OCI-LY1 (cell line): ENCODE measurements at regions not wholly inside any gene's neighbourhood (a gene's known extent, or its start where the extent isn't known, plus 50 kb on each side); places are given as distances from the start of the nearest gene placed in this dataset.

Experiments used
- H2AFZ ChIP-seq: fragments of 200-600 bp; sonication (generic), shearing (Covaris generic); 2 replicates; pipeline ENCODE4 v1.6.0; 2014; ENCODE audit warnings: antibody characterized with exemption, mild to moderate bottlenecking, low read length
- H3F3A ChIP-seq: fragments of 200-600 bp; sonication (generic), shearing (Covaris generic); 2 replicates; pipeline ENCODE4 v1.6.0; 2014; ENCODE audit warnings: mild to moderate bottlenecking, antibody characterized with exemption, low read length, moderate library complexity; ENCODE audit not compliant: insufficient read depth
- H3K27ac ChIP-seq: fragments of 200-600 bp; sonication (generic); 2 replicates; pipeline ENCODE4 v1.5.1; 2014; ENCODE audit warnings: low read length, mixed run types, mild to moderate bottlenecking, low read depth; ENCODE audit not compliant: poor library complexity, severe bottlenecking
- H3K27me3 ChIP-seq: fragments of 200-600 bp; sonication (generic); 2 replicates; pipeline ENCODE4 v1.6.0; 2014; ENCODE audit warnings: antibody characterized with exemption, mild to moderate bottlenecking, low read length, moderate library complexity; ENCODE audit not compliant: insufficient read depth
- H3K36me3 ChIP-seq: fragments of 200-600 bp; sonication (generic); 2 replicates; pipeline ENCODE4 v1.6.1; 2014; ENCODE audit warnings: mild to moderate bottlenecking, antibody characterized with exemption, low read length, moderate library complexity, mixed read lengths; ENCODE audit not compliant: insufficient read depth
- H3K4me1 ChIP-seq: fragments of 200-600 bp; sonication (generic); 2 replicates; pipeline ENCODE4 v1.5.1; 2014; ENCODE audit warnings: mild to moderate bottlenecking, low read length, moderate library complexity; ENCODE audit not compliant: insufficient read depth, severe bottlenecking
- H3K4me2 ChIP-seq: fragments of 200-600 bp; sonication (generic), shearing (Covaris generic); 2 replicates; pipeline ENCODE4 v1.6.1; 2014; ENCODE audit warnings: low read length
- H3K4me3 ChIP-seq: fragments of 200-600 bp; sonication (generic); 2 replicates; pipeline ENCODE4 v1.5.1; 2014; ENCODE audit warnings: low read length, low read depth, mild to moderate bottlenecking, mixed read lengths; ENCODE audit not compliant: poor library complexity, severe bottlenecking
- H3K79me2 ChIP-seq: fragments of 200-600 bp; shearing (Covaris generic); 2 replicates; pipeline ENCODE4 v1.6.1; 2016; ENCODE audit warnings: mixed run types, low read length, mixed read lengths; ENCODE audit not compliant: insufficient read depth
- H3K9ac ChIP-seq: fragments of 200-600 bp; sonication (generic), shearing (Covaris generic); 2 replicates; pipeline ENCODE4 v1.6.1; 2014; ENCODE audit warnings: mild to moderate bottlenecking, low read length, mixed read lengths
- H3K9me2 ChIP-seq: fragments of 200-600 bp; sonication (generic), shearing (Covaris generic); 2 replicates; pipeline ENCODE4 v1.6.1; 2014; ENCODE audit warnings: low read depth, mild to moderate bottlenecking, low read length, mixed read lengths
- H3K9me3 ChIP-seq: fragments of 200-600 bp; shearing (Covaris generic); 2 replicates; pipeline ENCODE4 v1.6.1; 2014; ENCODE audit warnings: low read length, mixed read lengths
- H4K20me1 ChIP-seq: fragments of 200-600 bp; sonication (generic), shearing (Covaris generic); 2 replicates; pipeline ENCODE4 v1.6.0; 2016; ENCODE audit warnings: mild to moderate bottlenecking, low read length; ENCODE audit not compliant: insufficient read depth
- EZH2 ChIP-seq: fragments of 200-600 bp; sonication (generic), shearing (Covaris generic); IDR thresholded peaks from 2 replicates; pipeline ENCODE4 v1.8.0; 2017; ENCODE audit warnings: borderline replicate concordance, mixed run types, mild to moderate bottlenecking, antibody characterized with exemption, low read length, moderate library complexity, mixed read lengths
- TF ChIP-seq, protein P1 (sequence below): fragments of 200-600 bp; sonication (generic), shearing (Covaris generic); IDR thresholded peaks from 2 replicates; pipeline ENCODE4 v1.5.1; 2017; ENCODE audit warnings: mild to moderate bottlenecking, antibody characterized with exemption, low read length, moderate library complexity, mixed read lengths

DNA sequence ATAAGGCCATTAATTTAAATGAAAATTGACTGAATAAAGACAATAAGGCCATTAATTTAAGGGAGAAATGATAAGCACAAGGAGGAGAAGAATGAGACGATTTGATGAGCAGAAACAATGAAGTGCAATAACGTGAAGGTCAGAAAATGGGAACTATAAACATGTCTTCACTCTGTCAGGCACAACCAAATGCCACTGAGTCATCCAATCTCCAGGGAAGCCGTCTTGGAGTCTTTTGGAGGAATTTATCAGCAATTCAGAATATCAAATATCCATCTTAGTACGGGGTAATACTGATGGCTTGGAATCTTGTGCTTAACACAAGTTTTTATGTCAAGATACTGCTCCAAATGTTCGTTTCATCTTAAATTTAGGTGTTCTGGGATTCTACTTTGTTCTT lies 159.9 kb downstream of the CAPZA3 start:
- Histone ChIP-seq H3K4me2 (no peak overlapping the region), H4K20me1 (no peaks in the 10 kb centered on the region), H3K27ac (no peak overlapping the region), H3K4me3 (no peak overlapping the region), H3K79me2 (no peaks in the 10 kb centered on the region), H3K9me2 (no peaks in the 10 kb centered on the region; the same call in 1 of the 2 replicates), H3K4me1 (no peaks in the 10 kb centered on the region), H3K9me3 (no peaks in the 10 kb centered on the region), H3F3A (no peaks in the 10 kb centered on the region), H3K9ac (no peak overlapping the region), H3K27me3 (no peaks in the 10 kb centered on the region), H3K36me3 (no peaks in the 10 kb centered on the region), H2AFZ (no peak overlapping the region)
- TF ChIP-seq EZH2, result no peak
- TF ChIP-seq, protein P1, sequence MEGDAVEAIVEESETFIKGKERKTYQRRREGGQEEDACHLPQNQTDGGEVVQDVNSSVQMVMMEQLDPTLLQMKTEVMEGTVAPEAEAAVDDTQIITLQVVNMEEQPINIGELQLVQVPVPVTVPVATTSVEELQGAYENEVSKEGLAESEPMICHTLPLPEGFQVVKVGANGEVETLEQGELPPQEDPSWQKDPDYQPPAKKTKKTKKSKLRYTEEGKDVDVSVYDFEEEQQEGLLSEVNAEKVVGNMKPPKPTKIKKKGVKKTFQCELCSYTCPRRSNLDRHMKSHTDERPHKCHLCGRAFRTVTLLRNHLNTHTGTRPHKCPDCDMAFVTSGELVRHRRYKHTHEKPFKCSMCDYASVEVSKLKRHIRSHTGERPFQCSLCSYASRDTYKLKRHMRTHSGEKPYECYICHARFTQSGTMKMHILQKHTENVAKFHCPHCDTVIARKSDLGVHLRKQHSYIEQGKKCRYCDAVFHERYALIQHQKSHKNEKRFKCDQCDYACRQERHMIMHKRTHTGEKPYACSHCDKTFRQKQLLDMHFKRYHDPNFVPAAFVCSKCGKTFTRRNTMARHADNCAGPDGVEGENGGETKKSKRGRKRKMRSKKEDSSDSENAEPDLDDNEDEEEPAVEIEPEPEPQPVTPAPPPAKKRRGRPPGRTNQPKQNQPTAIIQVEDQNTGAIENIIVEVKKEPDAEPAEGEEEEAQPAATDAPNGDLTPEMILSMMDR, result no peak

DNA sequence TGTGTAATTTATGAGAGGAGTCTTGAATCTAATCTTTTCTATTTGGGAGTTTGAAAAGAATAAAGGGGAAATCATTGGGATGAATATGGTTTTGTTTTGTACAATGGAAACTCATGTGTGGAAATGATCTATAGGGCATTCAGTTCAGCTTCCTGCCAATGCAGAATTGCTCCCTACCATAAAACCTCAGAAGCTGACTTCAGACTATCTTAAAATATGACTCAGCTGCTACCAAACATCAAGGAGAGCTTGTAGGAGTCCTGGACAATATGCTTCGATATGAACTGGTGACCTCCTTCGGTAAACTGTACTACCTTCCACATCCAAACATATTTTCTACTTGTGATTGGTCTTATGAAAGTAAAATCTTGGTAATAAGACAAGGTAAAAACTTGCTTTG lies 160.6 kb downstream of the CAPZA3 start:
- H3K79me2 ChIP-seq, result no peaks in the 10 kb centered on the region
- no peak overlapping the region for H2AFZ ChIP-seq
- no peak overlapping the region for H3K4me3 ChIP-seq
- H3F3A ChIP-seq, result no peaks in the 10 kb centered on the region
- no peaks in the 10 kb centered on the region for H4K20me1 ChIP-seq
- H3K4me2 ChIP-seq, result no peak overlapping the region
- H3K36me3 ChIP-seq, result no peaks in the 10 kb centered on the region
- TF ChIP-seq, protein P1, result no peak
- no peak for TF ChIP-seq EZH2
- no peak overlapping the region for H3K27ac ChIP-seq
- no peaks in the 10 kb centered on the region for H3K4me1 ChIP-seq
- H3K9me2 ChIP-seq, result no peaks in the 10 kb centered on the region; the same call in 1 of the 2 replicates
- H3K27me3 ChIP-seq, result no peaks in the 10 kb centered on the region
- no peak overlapping the region for H3K9ac ChIP-seq
- H3K9me3 ChIP-seq, result no peaks in the 10 kb centered on the region

DNA sequence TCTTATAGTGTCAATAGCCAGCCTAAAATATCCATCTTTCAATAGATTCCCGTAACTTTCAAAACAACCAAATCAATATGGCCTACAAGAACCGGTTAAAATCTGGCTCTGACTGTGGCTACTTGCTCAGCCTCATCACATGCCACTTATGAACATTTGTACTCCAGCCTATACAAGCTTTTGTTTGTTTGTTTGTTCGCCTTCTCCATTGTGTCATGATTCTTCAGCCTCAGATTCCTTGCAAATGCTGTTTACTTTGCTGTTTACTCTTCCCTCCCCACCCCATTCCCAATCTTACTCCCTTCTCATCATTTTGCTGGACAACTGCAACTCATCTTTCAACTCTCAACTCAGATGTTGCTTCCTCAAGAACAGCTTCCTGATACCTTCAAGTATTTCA lies 161.2 kb downstream of the CAPZA3 start:
- no peak overlapping the region for H3K9ac ChIP-seq
- H3K4me3 ChIP-seq, result no peak overlapping the region
- no peaks in the 10 kb centered on the region for H3K79me2 ChIP-seq
- H3K9me3 ChIP-seq, result no peaks in the 10 kb centered on the region
- H2AFZ ChIP-seq, result no peak overlapping the region
- H3K4me2 ChIP-seq, result no peak overlapping the region
- no peaks in the 10 kb centered on the region for H3K4me1 ChIP-seq
- H3K27ac ChIP-seq, result no peak overlapping the region
- no peaks in the 10 kb centered on the region; the same call in 1 of the 2 replicates for H3K9me2 ChIP-seq
- H3K36me3 ChIP-seq, result no peaks in the 10 kb centered on the region
- TF ChIP-seq EZH2, result no peak
- TF ChIP-seq, protein P1, result no peak
- no peaks in the 10 kb centered on the region for H3K27me3 ChIP-seq
- H4K20me1 ChIP-seq, result no peaks in the 10 kb centered on the region
- no peaks in the 10 kb centered on the region for H3F3A ChIP-seq
